Panc1 (cell line): ENCODE measurements at regions not wholly inside any gene's neighbourhood (a gene's known extent, or its start where the extent isn't known, plus 50 kb on each side); places are given as distances from the start of the nearest gene placed in this dataset.

Source experiments
- POLR2AphosphoS5 ChIP-seq: IDR thresholded peaks from 2 replicates; pipeline ENCODE4 v1.6.1; 2012; ENCODE audit warnings: mild to moderate bottlenecking, low read depth, low read length, moderate library complexity
- REST ChIP-seq, 2 experiments: IDR thresholded peaks; 2 replicates each; pipeline ENCODE4 v1.6.1; 2011 to 2012; ENCODE audit warnings: low read depth in 2 of 2, control low read depth in 1 of 2, low read length in 1 of 2, mild to moderate bottlenecking in 1 of 2, moderate library complexity in 1 of 2; ENCODE audit not compliant: insufficient read depth in 1 of 2
- TF ChIP-seq, protein P1 (sequence below): fragments of 450-650 bp; IDR thresholded peaks from 2 replicates; pipeline ENCODE4 v1.5.1; 2017; ENCODE audit warnings: mild to moderate bottlenecking

DNA sequence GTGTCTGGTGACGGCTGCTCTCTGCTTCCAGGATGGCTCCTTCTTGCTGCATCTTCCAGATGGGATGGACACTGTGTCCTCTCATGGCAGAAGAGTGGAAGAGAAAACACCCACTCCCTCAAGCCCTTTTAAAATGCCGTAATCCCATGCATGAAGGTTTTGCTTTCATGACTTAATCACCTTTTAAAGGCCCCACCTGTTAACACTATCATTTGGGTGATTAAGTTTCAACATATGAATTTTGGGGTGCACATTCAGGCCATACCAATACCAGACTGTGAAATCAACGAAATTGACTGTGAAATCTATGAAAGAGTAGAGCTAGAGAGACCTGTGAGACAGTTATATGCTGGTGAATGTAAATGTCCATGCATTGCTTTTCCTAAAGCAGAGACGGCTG lies 374.3 kb upstream of the CHD6 start:
- TF ChIP-seq, protein P1, sequence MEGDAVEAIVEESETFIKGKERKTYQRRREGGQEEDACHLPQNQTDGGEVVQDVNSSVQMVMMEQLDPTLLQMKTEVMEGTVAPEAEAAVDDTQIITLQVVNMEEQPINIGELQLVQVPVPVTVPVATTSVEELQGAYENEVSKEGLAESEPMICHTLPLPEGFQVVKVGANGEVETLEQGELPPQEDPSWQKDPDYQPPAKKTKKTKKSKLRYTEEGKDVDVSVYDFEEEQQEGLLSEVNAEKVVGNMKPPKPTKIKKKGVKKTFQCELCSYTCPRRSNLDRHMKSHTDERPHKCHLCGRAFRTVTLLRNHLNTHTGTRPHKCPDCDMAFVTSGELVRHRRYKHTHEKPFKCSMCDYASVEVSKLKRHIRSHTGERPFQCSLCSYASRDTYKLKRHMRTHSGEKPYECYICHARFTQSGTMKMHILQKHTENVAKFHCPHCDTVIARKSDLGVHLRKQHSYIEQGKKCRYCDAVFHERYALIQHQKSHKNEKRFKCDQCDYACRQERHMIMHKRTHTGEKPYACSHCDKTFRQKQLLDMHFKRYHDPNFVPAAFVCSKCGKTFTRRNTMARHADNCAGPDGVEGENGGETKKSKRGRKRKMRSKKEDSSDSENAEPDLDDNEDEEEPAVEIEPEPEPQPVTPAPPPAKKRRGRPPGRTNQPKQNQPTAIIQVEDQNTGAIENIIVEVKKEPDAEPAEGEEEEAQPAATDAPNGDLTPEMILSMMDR: no peak
- no peak for TF ChIP-seq REST (IDR thresholded peaks at IDR 0.05; ENCODE audit: insufficient read depth in 1 of 2, low read depth in 2 of 2, low read length in 1 of 2)
- TF ChIP-seq POLR2AphosphoS5: no peak
